Ovary (tissue), 7 donors: ENCODE measurements at regions not wholly inside any gene's neighbourhood (a gene's known extent, or its start where the extent isn't known, plus 50 kb on each side); places are given as distances from the start of the nearest gene placed in this dataset.

Experiments
- DNase-seq, 5 donors: peaks; one replicate each; pipeline ENCODE4 v3.0.0-alpha.2; 2019 to 2020
- H3K27ac ChIP-seq, 2 donors: fragments of 200-600 bp; one replicate each; pipeline versions ENCODE4 v1.5.1 to v1.8.0; 2019 to 2022
- H3K27me3 ChIP-seq: fragments of 200-600 bp; one replicate; pipeline ENCODE4 v1.8.0; 2022
- H3K36me3 ChIP-seq: fragments of 200-600 bp; sonication (generic); one replicate; pipeline ENCODE4 v1.5.1; 2019
- H3K4me1 ChIP-seq: one replicate; pipeline ENCODE4 v1.8.1; 2013; ENCODE audit warnings: mild to moderate bottlenecking, moderate library complexity; ENCODE audit not compliant: insufficient read depth
- H3K4me3 ChIP-seq: fragments of 200-600 bp; sonication (generic); one replicate; pipeline ENCODE4 v1.5.1; 2017
- H3K9me3 ChIP-seq, 2 donors: fragments of 200-600 bp in 1 of 2; sonication (generic) in 1 of 2; one replicate each; pipeline versions ENCODE4 v1.5.1 to v1.8.1; 2013 to 2019; ENCODE audit warnings: mild to moderate bottlenecking in 1 of 2, moderate library complexity in 1 of 2
- EP300 ChIP-seq: sonication (generic); formaldehyde crosslinking; IDR thresholded peaks from one replicate; pipeline ENCODE4 v1.6.1; 2017; ENCODE audit warnings: antibody characterized with exemption
- POLR2A ChIP-seq: fragments of 450-650 bp; IDR thresholded peaks from one replicate; pipeline ENCODE4 v1.6.1; 2017; ENCODE audit warnings: antibody characterized with exemption, mild to moderate bottlenecking, moderate library complexity
- WGBS, 3 donors: extraction: QIAGEN DNeasy Blood & Tissue Kit in 1 of 3; methylation state at CpG; one replicate each; pipeline versions ENCODE4 v1.1.5 to v1.1.7; 2013 to 2017; 5-methylcytosine and 5-hydroxymethylcytosine counted together
- intact Hi-C, 4 donors: fragments of 100-400 bp; cut with DNase I; formaldehyde crosslinking; loops; one replicate each; pipeline versions ENCODE4 v1.11.0 to v1.15.1; 2022 to 2023
- TF ChIP-seq, protein P1 (sequence below), 3 donors: fragments of 450-650 bp in 2 of 3; fragments of 200-600 bp in 1 of 3; IDR thresholded peaks; one replicate each; pipeline versions ENCODE4 v1.5.1 to v1.8.0; 2016 to 2022; ENCODE audit warnings: antibody characterized with exemption in 3 of 3, mild to moderate bottlenecking in 1 of 3
- donor health status: DM: no; HTN: no; CAD: no; lungs with moderate emphysema.
- donor health status: DM: no; HTN: no; CAD: no.
- donor health status: Bipolar disorder and iron deficiency.
- donor health status: DM: no; HTN: no; CAD: no.
- donor health status: DM: yes; HTN: yes; CAD: no.

DNA sequence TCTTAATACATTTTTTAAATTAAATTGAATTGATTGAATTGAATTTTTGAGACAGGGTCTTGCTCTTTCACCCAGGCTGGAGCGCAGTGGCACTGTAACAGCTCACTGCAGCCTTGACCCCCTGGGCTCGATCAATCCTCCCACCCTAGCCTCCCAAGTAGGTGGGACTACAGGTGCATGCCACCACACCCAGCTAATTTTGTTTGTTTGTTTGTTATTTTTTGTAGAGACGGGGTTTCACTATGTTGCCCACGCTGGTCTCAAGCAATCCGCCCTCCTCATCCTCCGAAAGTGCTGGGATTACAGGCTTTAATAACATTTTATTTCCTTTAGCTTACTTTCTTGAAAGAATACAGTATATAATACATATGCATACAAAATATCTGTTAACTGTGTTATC, 226.9 kb downstream of the BUD13 start:
- Histone ChIP-seq H3K36me3 (no peaks in the 10 kb centered on the region), H3K9me3 (no peaks in the 10 kb centered on the region), H3K27me3 (no peaks in the 10 kb centered on the region), H3K4me3 (no peak overlapping the region), H3K4me1 (no peaks in the 10 kb centered on the region), H3K27ac (no peak overlapping the region)
- 91 to 93% (median 92%) methylated on average over 6 of the region's 6 CpGs for WGBS, 3 donors
- intact Hi-C loops, result no loop called here
- no peak for DNase-seq
- TF ChIP-seq, protein P1, sequence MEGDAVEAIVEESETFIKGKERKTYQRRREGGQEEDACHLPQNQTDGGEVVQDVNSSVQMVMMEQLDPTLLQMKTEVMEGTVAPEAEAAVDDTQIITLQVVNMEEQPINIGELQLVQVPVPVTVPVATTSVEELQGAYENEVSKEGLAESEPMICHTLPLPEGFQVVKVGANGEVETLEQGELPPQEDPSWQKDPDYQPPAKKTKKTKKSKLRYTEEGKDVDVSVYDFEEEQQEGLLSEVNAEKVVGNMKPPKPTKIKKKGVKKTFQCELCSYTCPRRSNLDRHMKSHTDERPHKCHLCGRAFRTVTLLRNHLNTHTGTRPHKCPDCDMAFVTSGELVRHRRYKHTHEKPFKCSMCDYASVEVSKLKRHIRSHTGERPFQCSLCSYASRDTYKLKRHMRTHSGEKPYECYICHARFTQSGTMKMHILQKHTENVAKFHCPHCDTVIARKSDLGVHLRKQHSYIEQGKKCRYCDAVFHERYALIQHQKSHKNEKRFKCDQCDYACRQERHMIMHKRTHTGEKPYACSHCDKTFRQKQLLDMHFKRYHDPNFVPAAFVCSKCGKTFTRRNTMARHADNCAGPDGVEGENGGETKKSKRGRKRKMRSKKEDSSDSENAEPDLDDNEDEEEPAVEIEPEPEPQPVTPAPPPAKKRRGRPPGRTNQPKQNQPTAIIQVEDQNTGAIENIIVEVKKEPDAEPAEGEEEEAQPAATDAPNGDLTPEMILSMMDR (IDR thresholded peaks at IDR 0.05), result no peak
- TF ChIP-seq POLR2A (no peak), EP300 (no peak)

DNA sequence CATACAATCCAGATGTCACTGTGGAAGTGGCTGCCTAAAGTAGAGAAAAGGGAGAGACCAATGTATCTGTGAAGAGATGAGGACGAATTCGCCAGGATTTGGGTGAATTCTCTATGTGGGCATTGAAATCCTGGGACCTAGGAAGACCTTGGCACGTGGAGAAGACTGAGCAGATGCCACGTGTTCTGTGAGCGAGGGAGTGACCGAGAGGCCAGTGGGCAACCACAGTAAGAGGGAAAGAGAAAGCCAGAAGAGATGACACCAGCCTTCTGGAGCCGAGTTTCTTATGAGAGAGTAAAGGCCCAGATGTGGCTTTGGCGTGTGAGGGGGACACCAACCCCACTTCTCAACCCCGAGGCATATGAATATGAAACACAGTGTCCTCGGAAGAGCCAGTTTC, 228.1 kb downstream of the BUD13 start:
- H3K27me3 ChIP-seq, result no peaks in the 10 kb centered on the region
- H3K4me3 ChIP-seq, result no peak overlapping the region
- no peak overlapping the region for H3K27ac ChIP-seq
- no peaks in the 10 kb centered on the region for H3K36me3 ChIP-seq
- intact Hi-C loops, result no loop called here
- H3K4me1 ChIP-seq, result no peaks in the 10 kb centered on the region
- no peak for TF ChIP-seq EP300
- no peaks in the 10 kb centered on the region for H3K9me3 ChIP-seq
- 81 to 87% (median 83%) methylated on average over 10 of the region's 10 CpGs for WGBS, 3 donors
- DNase-seq, result no peak

DNA sequence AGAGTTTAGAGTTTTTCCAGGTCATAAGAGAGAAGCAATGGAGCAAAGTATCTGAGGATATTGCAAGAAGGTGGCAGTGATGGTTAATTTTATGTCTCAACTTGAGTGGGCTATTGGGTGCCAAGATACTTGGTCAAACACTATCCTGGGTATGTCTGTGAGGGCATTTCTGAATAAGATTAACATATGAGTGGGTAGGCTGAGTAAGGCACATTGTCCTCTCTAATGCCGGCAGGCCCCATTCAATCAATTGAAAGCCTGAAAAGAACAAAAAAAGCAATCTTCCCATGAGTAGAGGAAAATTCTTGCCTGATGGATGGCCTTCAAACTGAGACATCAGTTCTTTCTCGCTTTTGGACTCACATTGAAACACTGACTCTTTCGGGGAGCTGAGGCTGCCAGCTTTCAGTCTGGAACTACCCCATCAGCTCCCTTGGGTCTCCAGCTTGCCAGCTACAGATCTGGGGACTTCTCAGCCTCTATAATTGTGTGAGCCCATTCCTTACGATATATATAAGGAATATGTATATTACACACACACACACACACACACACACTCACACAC, 228.8 kb downstream of the BUD13 start:
- no peak for TF ChIP-seq EP300
- no peak for TF ChIP-seq POLR2A
- TF ChIP-seq, protein P1 (IDR thresholded peaks at IDR 0.05), result no peak
- intact Hi-C loops, result no loop called here
- Histone ChIP-seq H3K4me3 (no peak overlapping the region), H3K27ac (no peak overlapping the region), H3K36me3 (no peaks in the 10 kb centered on the region), H3K4me1 (no peaks in the 10 kb centered on the region), H3K27me3 (no peaks in the 10 kb centered on the region), H3K9me3 (no peaks in the 10 kb centered on the region)
- 89 to 94% (median 91%) methylated on average over 4 of the region's 4 CpGs for WGBS, 3 donors
- DNase-seq, result no peak

DNA sequence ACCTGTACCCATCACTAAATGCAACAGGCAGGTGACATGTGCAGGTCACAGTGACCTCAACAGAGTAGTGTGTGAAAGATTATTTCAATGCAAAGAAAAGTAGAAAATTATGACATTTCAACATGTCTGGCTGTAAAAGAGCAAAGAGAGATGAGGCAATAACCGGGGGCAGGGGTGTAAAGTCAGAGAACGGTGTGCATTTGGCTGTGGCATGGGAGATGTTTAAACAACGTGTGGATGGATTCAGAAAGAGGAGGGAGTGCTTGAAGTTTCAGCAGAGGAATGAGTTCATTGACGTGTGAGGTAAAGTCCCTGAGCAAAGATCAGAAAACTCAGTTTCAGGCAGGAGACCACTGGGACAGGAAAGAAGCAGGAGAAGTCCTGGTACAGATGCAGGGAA, 229.7 kb downstream of the BUD13 start:
- no peaks in the 10 kb centered on the region for H3K4me1 ChIP-seq
- no peak overlapping the region for H3K27ac ChIP-seq
- no peak overlapping the region for H3K4me3 ChIP-seq
- H3K9me3 ChIP-seq, result no peaks in the 10 kb centered on the region
- H3K27me3 ChIP-seq, result no peaks in the 10 kb centered on the region
- intact Hi-C loops, result no loop called here
- TF ChIP-seq, protein P1 (IDR thresholded peaks at IDR 0.05), result no peak
- TF ChIP-seq POLR2A (no peak), EP300 (no peak)
- H3K36me3 ChIP-seq, result no peaks in the 10 kb centered on the region
- whole genome bisulfite sequencing, 3 donors, result 37 to 45% (median 39%) methylated on average over 4 of the region's 4 CpGs
- DNase-seq, result no peak

DNA sequence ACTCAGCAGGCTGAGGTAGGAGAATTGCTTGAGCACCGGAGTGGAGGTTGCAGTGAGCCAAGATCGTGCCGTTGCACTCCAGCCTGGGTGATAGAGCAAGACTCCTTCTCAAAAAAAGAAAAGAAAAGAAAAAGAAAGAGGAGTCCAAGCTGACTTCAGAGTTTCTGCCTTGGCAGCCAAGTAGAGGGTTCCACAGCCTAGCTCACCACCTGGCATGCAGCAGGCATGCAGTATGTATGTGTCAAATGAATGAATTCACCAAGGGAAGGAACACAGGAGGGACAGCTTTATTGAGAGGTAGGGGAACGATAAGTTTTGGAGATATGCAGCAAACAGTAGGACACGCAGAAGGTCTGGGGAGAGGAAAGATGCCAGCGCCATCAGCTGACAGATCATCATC, 230.4 kb downstream of the BUD13 start:
- 86 to 91% (median 87%) methylated on average over 6 of the region's 6 CpGs for WGBS, 3 donors

More for the DNA sequence above, 230.4 kb downstream of the BUD13 start:
- no peak for TF ChIP-seq EP300
- TF ChIP-seq, protein P1 (IDR thresholded peaks at IDR 0.05), result no peak
- TF ChIP-seq POLR2A, result no peak
- H3K4me3 ChIP-seq, result no peak overlapping the region
- intact Hi-C loops, result no loop called here
- H3K4me1 ChIP-seq, result no peaks in the 10 kb centered on the region
- no peak for DNase-seq
- H3K27ac ChIP-seq, result no peak overlapping the region
- no peaks in the 10 kb centered on the region for H3K9me3 ChIP-seq
- H3K36me3 ChIP-seq, result no peaks in the 10 kb centered on the region
- no peaks in the 10 kb centered on the region for H3K27me3 ChIP-seq
